ENCODE measurements at regions not wholly inside any gene's neighbourhood (a gene's known extent, or its start where the extent isn't known, plus 50 kb on each side); places are given as distances from the start of the nearest gene placed in this dataset.

DNA sequence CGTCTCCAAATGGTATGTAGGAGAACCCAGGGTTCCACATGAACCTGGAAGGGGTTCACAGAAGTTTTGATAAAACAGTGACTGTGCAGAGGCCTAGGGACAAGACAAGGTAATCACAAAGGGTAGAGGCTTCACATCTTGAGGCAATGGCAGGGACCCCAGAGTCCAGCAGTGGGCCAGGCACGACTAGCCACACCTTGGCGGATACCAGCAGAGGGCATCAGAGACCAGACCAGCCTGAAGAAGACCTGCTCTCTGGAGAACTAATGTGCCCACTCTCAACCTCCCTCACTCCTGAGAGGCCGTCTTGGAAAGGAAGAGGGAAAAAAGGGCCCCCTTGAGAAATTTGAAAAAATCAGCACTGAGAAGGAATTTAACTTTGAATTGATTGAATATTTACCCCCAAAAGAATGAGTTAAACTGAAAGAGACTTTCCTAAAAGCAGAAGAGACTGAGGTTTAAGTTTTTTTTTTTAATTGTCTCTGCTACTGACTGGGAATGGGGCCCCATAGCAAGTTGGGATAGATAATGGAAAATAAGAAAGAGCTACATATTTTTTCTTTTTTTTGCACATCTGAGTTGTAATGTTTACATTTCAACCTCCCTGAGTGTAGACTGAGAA, 243.8 kb upstream of the JADE1 start:
- TF ChIP-seq, protein P1, sequence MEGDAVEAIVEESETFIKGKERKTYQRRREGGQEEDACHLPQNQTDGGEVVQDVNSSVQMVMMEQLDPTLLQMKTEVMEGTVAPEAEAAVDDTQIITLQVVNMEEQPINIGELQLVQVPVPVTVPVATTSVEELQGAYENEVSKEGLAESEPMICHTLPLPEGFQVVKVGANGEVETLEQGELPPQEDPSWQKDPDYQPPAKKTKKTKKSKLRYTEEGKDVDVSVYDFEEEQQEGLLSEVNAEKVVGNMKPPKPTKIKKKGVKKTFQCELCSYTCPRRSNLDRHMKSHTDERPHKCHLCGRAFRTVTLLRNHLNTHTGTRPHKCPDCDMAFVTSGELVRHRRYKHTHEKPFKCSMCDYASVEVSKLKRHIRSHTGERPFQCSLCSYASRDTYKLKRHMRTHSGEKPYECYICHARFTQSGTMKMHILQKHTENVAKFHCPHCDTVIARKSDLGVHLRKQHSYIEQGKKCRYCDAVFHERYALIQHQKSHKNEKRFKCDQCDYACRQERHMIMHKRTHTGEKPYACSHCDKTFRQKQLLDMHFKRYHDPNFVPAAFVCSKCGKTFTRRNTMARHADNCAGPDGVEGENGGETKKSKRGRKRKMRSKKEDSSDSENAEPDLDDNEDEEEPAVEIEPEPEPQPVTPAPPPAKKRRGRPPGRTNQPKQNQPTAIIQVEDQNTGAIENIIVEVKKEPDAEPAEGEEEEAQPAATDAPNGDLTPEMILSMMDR (IDR thresholded peaks at IDR 0.05): peak in 5 of 6 experiments; percentile 13 to 46 (median 29)
- TF ChIP-seq POLR2A (IDR thresholded peaks at IDR 0.05): no peak

Measured in esophagus squamous epithelium (tissue), 4 donors.